ENCODE measurements at regions not wholly inside any gene's neighbourhood (a gene's known extent, or its start where the extent isn't known, plus 50 kb on each side); places are given as distances from the start of the nearest gene placed in this dataset.

DNA sequence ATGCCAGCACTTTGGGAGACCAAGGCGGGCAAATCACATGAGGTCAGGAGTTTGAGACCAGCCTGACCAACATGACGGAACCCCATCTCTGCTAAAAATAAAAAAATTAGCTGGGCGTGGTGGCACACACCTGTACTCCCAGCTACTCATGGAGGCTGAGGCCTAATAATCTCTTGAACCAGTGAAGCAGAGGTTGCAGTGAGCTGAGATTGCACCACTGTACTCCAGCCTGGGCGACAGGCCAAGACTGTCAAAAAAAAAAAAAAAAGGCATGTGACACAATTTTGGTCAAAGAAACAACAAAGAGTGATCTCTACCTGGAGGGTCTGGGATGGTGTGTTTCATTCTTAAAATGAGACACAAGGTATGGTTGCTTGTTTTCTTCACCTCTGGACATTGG, 188.2 kb upstream of the HS3ST1 start:
- WGBS, result 92% methylated on average over 4 of the region's 4 CpGs
- no peak overlapping the region for H3K27ac ChIP-seq (ENCODE audit: low read depth in 1 of 2, low read length in 1 of 2)
- no peaks in the 10 kb centered on the region for H3K36me3 ChIP-seq (ENCODE audit: control insufficient read depth in 2 of 2, insufficient read depth in 2 of 2, low read length in 1 of 2)
- H3K27me3 ChIP-seq (ENCODE audit: control insufficient read depth in 2 of 2, insufficient read depth in 1 of 2, low read length in 1 of 2), result no peaks in the 10 kb centered on the region
- no peaks in the 10 kb centered on the region for H3K9me3 ChIP-seq (ENCODE audit: control insufficient read depth in 2 of 2, insufficient read depth in 1 of 2, low read length in 1 of 2)
- H3K4me1 ChIP-seq (ENCODE audit: control insufficient read depth in 2 of 2, insufficient read depth in 2 of 2, low read length in 2 of 2), result no peaks in the 10 kb centered on the region
- H3K4me3 ChIP-seq (ENCODE audit: low read length in 2 of 2), result no peak overlapping the region
- DNase-seq (ENCODE audit: low read depth in 6 of 9, low spot score in 9 of 9), result no peak

DNA sequence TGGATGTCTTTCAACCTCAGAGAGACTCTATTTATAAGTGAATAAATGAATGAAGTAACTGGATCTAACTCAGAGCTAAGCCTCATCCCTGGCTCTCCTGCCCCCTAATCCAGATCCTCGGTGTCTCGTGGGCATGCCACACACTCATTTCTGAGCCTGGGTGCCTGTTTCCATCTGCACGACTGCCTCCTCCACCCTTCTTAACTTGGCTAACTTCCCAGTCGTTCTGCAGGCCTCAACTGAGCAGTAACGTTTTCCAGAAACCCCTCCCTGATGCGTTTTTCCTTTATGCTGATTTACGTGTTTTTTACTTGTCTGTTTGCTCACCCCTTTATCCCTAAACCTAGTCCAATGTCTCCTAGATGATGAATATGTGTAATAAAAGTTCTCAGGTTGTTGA, 186.9 kb upstream of the HS3ST1 start:
- H3K36me3 ChIP-seq (ENCODE audit: control insufficient read depth in 2 of 2, insufficient read depth in 2 of 2, low read length in 1 of 2), result no peaks in the 10 kb centered on the region
- H3K27ac ChIP-seq (ENCODE audit: low read depth in 1 of 2, low read length in 1 of 2), result no peak overlapping the region
- no peaks in the 10 kb centered on the region for H3K4me1 ChIP-seq (ENCODE audit: control insufficient read depth in 2 of 2, insufficient read depth in 2 of 2, low read length in 2 of 2)
- 95% methylated on average over 7 of the region's 7 CpGs for WGBS
- H3K27me3 ChIP-seq (ENCODE audit: control insufficient read depth in 2 of 2, insufficient read depth in 1 of 2, low read length in 1 of 2), result no peaks in the 10 kb centered on the region
- no peak for DNase-seq (ENCODE audit: low read depth in 6 of 9, low spot score in 9 of 9)
- no peak overlapping the region for H3K4me3 ChIP-seq (ENCODE audit: low read length in 2 of 2)
- no peaks in the 10 kb centered on the region for H3K9me3 ChIP-seq (ENCODE audit: control insufficient read depth in 2 of 2, insufficient read depth in 1 of 2, low read length in 1 of 2)

DNA sequence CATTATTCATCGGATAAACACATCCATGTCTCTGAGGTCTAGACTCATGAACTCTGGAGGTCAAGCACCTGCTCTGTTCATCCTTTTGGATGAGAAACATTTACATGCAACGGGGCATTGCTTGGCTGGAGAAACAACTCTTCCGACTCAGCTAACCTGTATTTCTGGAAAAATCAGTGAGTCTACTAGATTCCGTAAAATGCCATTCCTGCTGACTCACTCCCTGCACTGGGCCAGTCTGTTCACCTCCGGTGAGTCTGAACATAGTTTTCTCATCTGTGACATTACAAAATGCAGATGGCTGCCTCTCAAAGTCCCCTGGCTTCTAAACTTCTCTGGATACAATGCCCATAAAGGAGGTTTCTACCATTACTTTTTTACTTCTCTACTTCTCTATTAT, 185.7 kb upstream of the HS3ST1 start:
- H3K27ac ChIP-seq (ENCODE audit: low read depth in 1 of 2, low read length in 1 of 2), result no peak overlapping the region
- H3K27me3 ChIP-seq (ENCODE audit: control insufficient read depth in 2 of 2, insufficient read depth in 1 of 2, low read length in 1 of 2), result no peaks in the 10 kb centered on the region
- H3K9me3 ChIP-seq (ENCODE audit: control insufficient read depth in 2 of 2, insufficient read depth in 1 of 2, low read length in 1 of 2), result no peaks in the 10 kb centered on the region
- no peak overlapping the region for H3K4me3 ChIP-seq (ENCODE audit: low read length in 2 of 2)
- no peaks in the 10 kb centered on the region for H3K4me1 ChIP-seq (ENCODE audit: control insufficient read depth in 2 of 2, insufficient read depth in 2 of 2, low read length in 2 of 2)
- no peaks in the 10 kb centered on the region for H3K36me3 ChIP-seq (ENCODE audit: control insufficient read depth in 2 of 2, insufficient read depth in 2 of 2, low read length in 1 of 2)
- WGBS, result 95% methylated on average over 5 of the region's 5 CpGs
- DNase-seq (ENCODE audit: low read depth in 6 of 9, low spot score in 9 of 9), result no peak

DNA sequence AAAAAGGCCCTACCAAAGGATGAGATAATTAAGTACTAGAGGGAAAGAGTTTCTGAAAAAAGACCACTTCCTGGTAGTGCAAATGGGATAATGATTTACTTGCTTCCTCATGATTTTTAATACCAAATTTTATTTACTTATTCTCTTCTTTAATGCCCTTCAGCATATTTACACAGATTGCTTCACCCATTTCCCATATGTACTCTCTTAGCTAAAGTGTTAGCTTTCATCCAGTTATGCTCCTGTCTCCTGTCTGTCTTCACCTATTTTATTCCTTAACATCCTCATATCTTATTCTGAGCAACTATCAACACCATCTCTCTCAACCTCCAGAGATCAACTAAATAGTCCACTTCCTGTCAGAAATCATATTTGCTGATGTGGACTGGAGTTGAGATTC, 183.2 kb upstream of the HS3ST1 start:
- Histone ChIP-seq H3K9me3 (ENCODE audit: control insufficient read depth in 2 of 2, insufficient read depth in 1 of 2, low read length in 1 of 2) (no peaks in the 10 kb centered on the region), H3K4me1 (ENCODE audit: control insufficient read depth in 2 of 2, insufficient read depth in 2 of 2, low read length in 2 of 2) (no peaks in the 10 kb centered on the region), H3K27ac (ENCODE audit: low read depth in 1 of 2, low read length in 1 of 2) (no peak overlapping the region), H3K36me3 (ENCODE audit: control insufficient read depth in 2 of 2, insufficient read depth in 2 of 2, low read length in 1 of 2) (no peaks in the 10 kb centered on the region), H3K4me3 (ENCODE audit: low read length in 2 of 2) (no peak overlapping the region), H3K27me3 (ENCODE audit: control insufficient read depth in 2 of 2, insufficient read depth in 1 of 2, low read length in 1 of 2) (no peaks in the 10 kb centered on the region)
- no peak for DNase-seq (ENCODE audit: low read depth in 6 of 9, low spot score in 9 of 9)

DNA sequence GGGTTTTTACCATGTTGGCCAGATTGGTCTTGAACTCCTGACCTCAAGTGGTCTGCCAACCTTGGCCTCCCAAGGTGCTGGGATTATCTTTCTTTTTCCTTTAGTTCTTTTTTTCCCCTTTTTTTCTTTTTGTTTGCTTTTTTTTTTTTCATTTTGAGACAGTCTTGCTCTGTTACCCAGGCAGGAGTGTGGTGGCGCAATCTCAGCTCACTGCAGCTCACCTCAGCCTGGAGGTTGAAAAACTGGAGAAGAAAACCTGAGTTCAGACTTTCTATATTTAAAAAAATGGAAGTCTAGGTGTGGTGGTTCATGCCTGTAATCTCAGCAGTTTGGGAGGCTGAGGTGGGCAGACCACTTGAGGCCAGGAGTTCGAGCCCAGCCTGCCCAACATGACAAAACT, 181.1 kb upstream of the HS3ST1 start:
- WGBS, result 94% methylated on average over 2 of the region's 2 CpGs

DNA sequence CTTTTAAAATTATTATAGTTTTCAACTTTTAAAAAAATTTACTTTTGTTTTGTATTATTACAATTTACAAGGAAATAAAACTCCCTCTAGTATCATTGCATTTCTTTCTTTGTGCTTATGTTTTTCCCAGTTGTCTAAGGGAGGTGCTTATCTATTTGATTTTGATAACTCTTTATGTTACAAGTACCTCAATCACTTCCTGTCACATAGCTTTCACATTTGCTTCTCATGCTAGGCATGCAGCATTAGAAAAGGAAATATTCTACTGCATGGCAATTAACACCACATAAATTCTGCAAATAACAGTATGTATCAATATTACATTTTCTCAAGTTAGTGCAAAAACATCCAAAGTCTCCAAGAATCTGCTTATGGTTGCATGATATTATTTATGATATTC, 180.3 kb upstream of the HS3ST1 start:
- Histone ChIP-seq H3K9me3 (ENCODE audit: control insufficient read depth in 2 of 2, insufficient read depth in 1 of 2, low read length in 1 of 2) (no peaks in the 10 kb centered on the region), H3K4me1 (ENCODE audit: control insufficient read depth in 2 of 2, insufficient read depth in 2 of 2, low read length in 2 of 2) (no peaks in the 10 kb centered on the region), H3K4me3 (ENCODE audit: low read length in 2 of 2) (no peak overlapping the region), H3K27ac (ENCODE audit: low read depth in 1 of 2, low read length in 1 of 2) (no peak overlapping the region), H3K36me3 (ENCODE audit: control insufficient read depth in 2 of 2, insufficient read depth in 2 of 2, low read length in 1 of 2) (no peaks in the 10 kb centered on the region), H3K27me3 (ENCODE audit: control insufficient read depth in 2 of 2, insufficient read depth in 1 of 2, low read length in 1 of 2) (no peaks in the 10 kb centered on the region)
- DNase-seq (ENCODE audit: low read depth in 6 of 9, low spot score in 9 of 9), result no peak

More for the DNA sequence above, 181.1 kb upstream of the HS3ST1 start:
- DNase-seq (ENCODE audit: low read depth in 6 of 9, low spot score in 9 of 9), result no peak
- H3K27me3 ChIP-seq (ENCODE audit: control insufficient read depth in 2 of 2, insufficient read depth in 1 of 2, low read length in 1 of 2), result no peaks in the 10 kb centered on the region
- no peaks in the 10 kb centered on the region for H3K4me1 ChIP-seq (ENCODE audit: control insufficient read depth in 2 of 2, insufficient read depth in 2 of 2, low read length in 2 of 2)
- no peak overlapping the region for H3K27ac ChIP-seq (ENCODE audit: low read depth in 1 of 2, low read length in 1 of 2)
- H3K36me3 ChIP-seq (ENCODE audit: control insufficient read depth in 2 of 2, insufficient read depth in 2 of 2, low read length in 1 of 2), result no peaks in the 10 kb centered on the region
- no peaks in the 10 kb centered on the region for H3K9me3 ChIP-seq (ENCODE audit: control insufficient read depth in 2 of 2, insufficient read depth in 1 of 2, low read length in 1 of 2)
- no peak overlapping the region for H3K4me3 ChIP-seq (ENCODE audit: low read length in 2 of 2)

DNA sequence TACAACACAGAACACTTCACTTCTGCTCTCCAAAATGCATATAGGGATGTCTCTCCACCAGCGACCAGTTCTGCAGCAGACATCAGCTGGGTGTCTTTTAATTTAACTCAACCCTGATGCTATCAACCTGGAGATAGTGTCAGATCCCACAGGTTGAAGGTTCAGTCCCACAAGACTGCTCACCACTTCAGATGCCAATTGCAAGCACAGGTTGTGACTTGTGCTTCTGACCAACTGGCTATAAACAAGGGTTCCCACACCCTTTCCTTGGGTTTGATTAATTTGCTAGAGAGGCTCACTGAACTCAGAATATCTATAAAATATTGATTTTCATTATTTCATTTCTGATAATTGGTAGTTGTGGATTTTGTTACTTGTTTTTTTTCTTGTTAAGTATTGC, 177.4 kb upstream of the HS3ST1 start:
- no peak for DNase-seq (ENCODE audit: low read depth in 6 of 9, low spot score in 9 of 9)
- whole genome bisulfite sequencing, result 91% methylated on average over 1 of the region's 1 CpG
- H3K27ac ChIP-seq (ENCODE audit: low read depth in 1 of 2, low read length in 1 of 2), result no peak overlapping the region

DNA sequence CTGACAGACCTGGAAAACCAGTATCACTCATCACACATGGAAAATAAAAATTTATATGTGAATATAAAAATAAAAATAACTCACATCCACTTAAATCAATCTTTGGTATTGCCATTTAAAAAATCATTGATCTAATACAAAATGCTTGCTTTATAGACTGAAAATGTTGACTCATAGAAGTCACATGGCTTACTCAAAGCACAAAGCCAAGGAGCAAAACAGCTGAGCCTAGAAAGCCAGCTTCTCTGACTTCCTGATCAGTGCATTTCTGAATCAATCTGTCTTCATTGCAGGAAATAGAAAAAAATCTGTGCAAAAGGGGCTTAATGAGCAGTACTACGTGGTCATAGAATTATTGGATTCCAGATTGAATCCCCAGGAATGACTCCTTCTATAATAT, 176.9 kb upstream of the HS3ST1 start:
- H3K27me3 ChIP-seq (ENCODE audit: control insufficient read depth in 2 of 2, insufficient read depth in 1 of 2, low read length in 1 of 2), result no peaks in the 10 kb centered on the region
- H3K4me1 ChIP-seq (ENCODE audit: control insufficient read depth in 2 of 2, insufficient read depth in 2 of 2, low read length in 2 of 2), result no peaks in the 10 kb centered on the region
- no peaks in the 10 kb centered on the region for H3K36me3 ChIP-seq (ENCODE audit: control insufficient read depth in 2 of 2, insufficient read depth in 2 of 2, low read length in 1 of 2)
- no peak for DNase-seq (ENCODE audit: low read depth in 6 of 9, low spot score in 9 of 9)
- H3K4me3 ChIP-seq (ENCODE audit: low read length in 2 of 2), result no peak overlapping the region
- H3K27ac ChIP-seq (ENCODE audit: low read depth in 1 of 2, low read length in 1 of 2), result no peak overlapping the region
- WGBS, result 72% methylated on average over 1 of the region's 1 CpG
- no peaks in the 10 kb centered on the region for H3K9me3 ChIP-seq (ENCODE audit: control insufficient read depth in 2 of 2, insufficient read depth in 1 of 2, low read length in 1 of 2)

More for the DNA sequence above, 177.4 kb upstream of the HS3ST1 start:
- Histone ChIP-seq H3K9me3 (ENCODE audit: control insufficient read depth in 2 of 2, insufficient read depth in 1 of 2, low read length in 1 of 2) (no peaks in the 10 kb centered on the region), H3K36me3 (ENCODE audit: control insufficient read depth in 2 of 2, insufficient read depth in 2 of 2, low read length in 1 of 2) (no peaks in the 10 kb centered on the region), H3K27me3 (ENCODE audit: control insufficient read depth in 2 of 2, insufficient read depth in 1 of 2, low read length in 1 of 2) (no peaks in the 10 kb centered on the region), H3K4me3 (ENCODE audit: low read length in 2 of 2) (no peak overlapping the region), H3K4me1 (ENCODE audit: control insufficient read depth in 2 of 2, insufficient read depth in 2 of 2, low read length in 2 of 2) (no peaks in the 10 kb centered on the region)

DNA sequence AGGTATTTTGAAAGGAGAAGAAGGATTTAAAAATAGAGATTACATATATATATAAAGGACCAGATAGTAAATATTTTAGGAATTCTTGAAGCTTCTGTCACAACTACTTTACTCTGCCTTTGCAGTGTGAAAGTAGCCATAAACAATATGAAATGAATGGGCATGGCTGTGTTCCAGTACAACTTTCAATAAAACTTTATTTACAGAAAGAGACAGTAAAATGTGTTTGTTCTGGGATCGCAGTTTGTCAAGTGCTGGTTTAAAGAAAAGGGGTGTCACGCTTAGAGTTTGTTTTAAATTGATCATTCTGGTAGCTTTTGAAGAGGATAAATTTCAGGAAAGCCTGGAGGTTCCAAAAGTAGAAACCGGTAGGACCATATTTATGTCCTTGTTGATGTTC, 176.1 kb upstream of the HS3ST1 start:
- Histone ChIP-seq H3K4me1 (ENCODE audit: control insufficient read depth in 2 of 2, insufficient read depth in 2 of 2, low read length in 2 of 2) (no peaks in the 10 kb centered on the region), H3K27ac (ENCODE audit: low read depth in 1 of 2, low read length in 1 of 2) (no peak overlapping the region), H3K4me3 (ENCODE audit: low read length in 2 of 2) (no peak overlapping the region), H3K9me3 (ENCODE audit: control insufficient read depth in 2 of 2, insufficient read depth in 1 of 2, low read length in 1 of 2) (no peaks in the 10 kb centered on the region), H3K27me3 (ENCODE audit: control insufficient read depth in 2 of 2, insufficient read depth in 1 of 2, low read length in 1 of 2) (no peaks in the 10 kb centered on the region), H3K36me3 (ENCODE audit: control insufficient read depth in 2 of 2, insufficient read depth in 2 of 2, low read length in 1 of 2) (no peaks in the 10 kb centered on the region)
- no peak for DNase-seq (ENCODE audit: low read depth in 6 of 9, low spot score in 9 of 9)
- 97% methylated on average over 3 of the region's 3 CpGs for WGBS

DNA sequence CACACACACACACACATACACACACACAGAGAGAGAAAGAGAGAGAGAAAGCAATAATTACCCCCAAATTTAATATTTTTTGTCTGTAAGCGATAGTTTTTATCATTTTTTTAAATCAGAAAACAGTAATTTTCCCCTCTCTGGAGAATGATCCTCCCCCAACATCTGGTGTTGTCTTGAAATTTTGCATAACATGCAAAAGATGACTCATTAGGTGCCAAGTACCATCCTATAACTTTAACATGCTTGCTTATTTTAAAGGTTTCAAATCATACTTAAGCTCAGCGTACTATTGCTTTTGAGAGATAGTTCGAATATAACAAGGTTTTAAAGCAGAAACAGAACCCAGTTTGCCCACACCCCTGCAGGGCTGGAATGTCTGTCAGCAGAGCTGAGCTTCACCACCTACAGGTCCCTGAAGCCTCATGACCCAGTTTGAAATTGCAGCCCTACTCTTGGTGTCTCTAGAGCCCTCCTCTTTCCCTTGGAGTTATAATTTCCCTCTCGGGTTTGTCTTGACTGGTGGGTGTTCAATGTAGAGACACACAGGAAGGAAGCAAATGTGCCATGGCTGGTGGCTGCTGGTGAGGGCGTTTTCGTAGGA, 175.0 kb upstream of the HS3ST1 start:
- Histone ChIP-seq H3K4me1 (ENCODE audit: control insufficient read depth in 2 of 2, insufficient read depth in 2 of 2, low read length in 2 of 2) (no peaks in the 10 kb centered on the region), H3K4me3 (ENCODE audit: low read length in 2 of 2) (no peak overlapping the region), H3K27ac (ENCODE audit: low read depth in 1 of 2, low read length in 1 of 2) (no peak overlapping the region), H3K27me3 (ENCODE audit: control insufficient read depth in 2 of 2, insufficient read depth in 1 of 2, low read length in 1 of 2) (no peaks in the 10 kb centered on the region), H3K9me3 (ENCODE audit: control insufficient read depth in 2 of 2, insufficient read depth in 1 of 2, low read length in 1 of 2) (no peaks in the 10 kb centered on the region), H3K36me3 (ENCODE audit: control insufficient read depth in 2 of 2, insufficient read depth in 2 of 2, low read length in 1 of 2) (no peaks in the 10 kb centered on the region)
- no peak for DNase-seq (ENCODE audit: low read depth in 6 of 9, low spot score in 9 of 9)
- WGBS, result 95% methylated on average over 6 of the region's 6 CpGs
